Astrocyte of the spinal cord (primary cell): ENCODE measurements at regions not wholly inside any gene's neighbourhood (a gene's known extent, or its start where the extent isn't known, plus 50 kb on each side); places are given as distances from the start of the nearest gene placed in this dataset.

Source experiments
- DNase-seq: peaks from one replicate; pipeline ENCODE4 v3.0.0; 2011; ENCODE audit warnings: low read depth, low spot score
- H3K4me3 ChIP-seq: 2 replicates; pipeline ENCODE4 v1.5.1; 2011; ENCODE audit warnings: low read depth, mild to moderate bottlenecking, low read length, moderate library complexity
- CTCF ChIP-seq: IDR thresholded peaks from 2 replicates; pipeline ENCODE4 v1.5.1; 2012; ENCODE audit warnings: low read depth, mild to moderate bottlenecking, low read length, inconsistent platforms
- in situ Hi-C: cut with HindIII; loops from 2 replicates; pipeline ENCODE4 v1.10.0; 2017; ENCODE audit warnings: low sequenced_read_pairs

GRCh38 chr2:150375333-150375732, 112.1 kb downstream of the RND3 start:
- no peak for TF ChIP-seq CTCF
- H3K4me3 ChIP-seq, result no peak overlapping the region
- in situ Hi-C loops, result no loop called here
- DNase-seq, result no peak

GRCh38 chr2:150374492-150374891, 113.0 kb downstream of the RND3 start:
- no peak for TF ChIP-seq CTCF
- in situ Hi-C loops, result no loop called here
- no peak overlapping the region for H3K4me3 ChIP-seq
- no peak for DNase-seq

DNA sequence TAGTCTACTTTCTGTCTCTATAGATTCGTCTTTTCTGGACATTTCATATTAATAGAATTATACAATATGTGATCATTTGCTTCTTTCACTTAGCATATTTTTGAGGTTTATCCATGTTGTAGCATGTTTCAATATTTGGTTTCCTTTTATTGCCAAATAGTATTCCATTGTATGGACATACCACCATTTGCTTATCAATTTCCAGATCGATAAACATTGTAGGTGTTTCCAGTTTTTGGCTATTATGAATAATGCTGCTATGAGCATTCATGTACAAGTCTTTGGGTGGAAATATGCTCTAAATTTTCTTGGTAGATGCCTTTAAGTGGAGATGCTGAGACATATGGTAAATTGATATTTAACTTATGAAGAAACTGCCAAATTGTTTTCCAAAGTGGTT, 114.1 kb downstream of the RND3 start:
- no peak for DNase-seq
- H3K4me3 ChIP-seq, result no peak overlapping the region
- no peak for TF ChIP-seq CTCF
- in situ Hi-C loops, result no loop called here

DNA sequence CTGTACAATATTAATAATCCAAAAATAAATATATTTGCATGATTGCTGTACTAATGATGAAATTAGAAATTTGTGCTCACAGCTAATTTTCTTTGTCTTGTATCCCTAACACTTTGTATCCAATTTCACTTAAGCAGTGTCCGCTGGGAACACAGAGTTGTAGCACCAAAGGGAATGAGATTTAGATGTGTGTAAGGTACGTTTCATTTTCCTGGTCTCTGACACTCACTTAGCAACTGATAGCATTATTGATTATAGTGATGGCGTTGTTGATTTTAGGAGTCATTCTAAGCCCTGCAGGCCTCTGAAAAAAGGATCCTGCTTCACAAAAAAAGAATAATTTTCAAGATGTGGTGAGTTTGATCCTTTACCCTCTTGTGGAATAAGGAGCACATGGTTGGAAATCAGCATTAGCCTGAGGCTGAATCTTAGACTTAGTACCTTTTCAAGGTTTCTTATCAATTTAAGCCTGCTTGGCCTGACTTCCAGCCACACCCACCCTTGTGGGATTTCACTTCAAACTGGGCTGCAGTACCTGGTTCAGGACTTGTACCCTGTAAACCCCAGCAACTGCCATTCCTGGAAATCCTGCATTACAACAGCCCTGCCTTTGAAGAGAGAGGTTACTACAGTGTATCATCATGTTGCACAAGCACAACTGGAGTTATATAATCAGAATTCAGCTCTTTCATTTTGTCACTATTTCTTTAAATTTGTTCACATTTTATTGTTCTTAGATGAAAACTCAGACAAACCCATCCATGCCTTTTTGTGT, 116.2 kb downstream of the RND3 start:
- H3K4me3 ChIP-seq, result no peak overlapping the region
- in situ Hi-C loops, result no loop called here
- no peak for DNase-seq
- no peak for TF ChIP-seq CTCF

GRCh38 chr2:150370561-150370960, 116.9 kb downstream of the RND3 start:
- DNase-seq, result no peak
- in situ Hi-C loops, result no loop called here
- no peak overlapping the region for H3K4me3 ChIP-seq
- no peak for TF ChIP-seq CTCF

DNA sequence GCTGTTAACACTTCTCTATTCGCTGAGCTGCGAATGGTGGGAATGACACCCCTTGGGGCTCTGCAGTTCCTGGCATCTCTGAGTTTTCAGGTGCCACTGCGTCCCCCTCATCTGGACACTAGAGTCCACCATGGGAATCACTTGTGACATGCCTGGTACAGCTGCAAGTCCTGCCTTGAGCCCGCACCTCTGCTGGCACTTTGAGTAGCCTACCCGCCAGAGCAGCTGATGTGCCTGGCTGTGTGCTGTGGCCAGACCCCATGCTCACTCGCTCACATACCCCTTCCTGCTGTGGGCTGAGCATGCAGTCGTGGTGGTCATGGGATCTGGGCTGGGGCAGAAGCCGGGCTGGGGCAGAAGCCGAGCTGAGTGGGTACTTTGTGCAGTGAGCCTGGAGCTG, 117.6 kb downstream of the RND3 start:
- DNase-seq, result no peak
- H3K4me3 ChIP-seq, result no peak overlapping the region
- TF ChIP-seq CTCF, result no peak
- in situ Hi-C loops, result no loop called here
